22Rv1 (cell line): ENCODE measurements at regions not wholly inside any gene's neighbourhood (a gene's known extent, or its start where the extent isn't known, plus 50 kb on each side); places are given as distances from the start of the nearest gene placed in this dataset.

Source experiments
- CTCF ChIP-seq: fragments of 450-650 bp; IDR thresholded peaks from 2 replicates; pipeline ENCODE4 v1.5.1; 2017; ENCODE audit warnings: mild to moderate bottlenecking
- ZFX ChIP-seq: fragments of 450-650 bp; IDR thresholded peaks from 2 replicates; pipeline ENCODE4 v1.6.1; 2017; ENCODE audit warnings: antibody characterized with exemption, borderline replicate concordance

- TF ChIP-seq CTCF: no peak
- no peak for TF ChIP-seq ZFX
Measured at GRCh38 chr1:75996196-75996595, 64.0 kb upstream of the ASB17 start.
